ENCODE measurements at regions not wholly inside any gene's neighbourhood (a gene's known extent, or its start where the extent isn't known, plus 50 kb on each side); places are given as distances from the start of the nearest gene placed in this dataset.

DNA sequence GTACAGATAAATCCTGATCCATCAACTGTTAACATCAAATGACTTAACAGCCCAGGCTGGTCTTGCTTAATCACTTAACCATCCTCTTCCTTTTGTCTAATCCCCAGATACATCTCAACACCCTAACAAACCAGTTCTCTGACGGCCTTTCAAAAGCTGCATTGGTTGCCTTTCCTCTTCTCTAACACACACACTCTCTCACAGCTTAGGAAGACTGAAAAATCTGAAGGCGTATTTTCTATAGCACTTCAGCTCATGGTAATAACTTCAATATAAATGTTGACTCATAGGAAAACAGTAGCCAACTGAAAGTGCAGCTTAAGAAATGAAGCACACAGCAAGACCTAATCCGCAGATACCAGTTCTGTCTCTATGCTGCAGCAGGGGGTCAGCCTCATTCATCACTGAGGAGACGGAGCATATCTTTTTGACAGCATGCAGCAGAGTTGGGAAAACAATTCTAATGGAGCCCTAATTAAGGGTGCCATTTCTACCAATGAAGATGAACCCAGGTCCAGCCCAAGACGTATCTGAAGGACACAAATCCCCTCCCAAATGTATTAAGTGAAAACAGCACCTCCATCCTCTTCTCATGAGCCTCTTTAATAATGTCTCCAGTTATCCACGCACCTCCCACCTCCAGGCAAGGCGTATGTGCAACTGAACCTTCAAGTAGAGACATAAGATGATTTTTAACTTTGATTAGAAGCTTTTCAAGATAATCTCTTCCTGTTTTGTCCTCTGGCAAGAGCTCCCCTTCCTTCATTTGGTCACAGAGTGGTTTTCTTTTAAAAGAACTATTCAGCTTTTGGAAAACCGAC, 211.7 kb upstream of the NFE2L3 start:
- no peak for TF ChIP-seq CTCF (IDR thresholded peaks at IDR 0.05; ENCODE audit: insufficient read depth, low read length)
- no peak for TF ChIP-seq GABPA (IDR thresholded peaks at IDR 0.05; ENCODE audit: low read depth)
- TF ChIP-seq POLR2AphosphoS5 (IDR thresholded peaks at IDR 0.05; ENCODE audit: low read depth), result no peak

Measured in HL-60 (cell line).